Lower leg skin (tissue), 3 donors: ENCODE measurements at regions not wholly inside any gene's neighbourhood (a gene's known extent, or its start where the extent isn't known, plus 50 kb on each side); places are given as distances from the start of the nearest gene placed in this dataset.
"Not testable (repeated sequence)": the region's sequence is repeated elsewhere in the genome, so short reads cannot be mapped to it uniquely, and the experiment has no call there.

ENCODE experiments used
- POLR2A ChIP-seq, 2 donors: fragments of 450-650 bp; IDR thresholded peaks; one replicate each; pipeline ENCODE4 v1.6.1; 2016 to 2017; ENCODE audit warnings: antibody characterized with exemption in 2 of 2, mild to moderate bottlenecking in 1 of 2, moderate library complexity in 1 of 2
- TF ChIP-seq, protein P1 (sequence below), 3 donors: fragments of 450-650 bp; IDR thresholded peaks; one replicate each; pipeline ENCODE4 v1.5.1; 2016; ENCODE audit warnings: antibody characterized with exemption in 3 of 3, mild to moderate bottlenecking in 3 of 3, moderate library complexity in 2 of 3

- TF ChIP-seq, protein P1, sequence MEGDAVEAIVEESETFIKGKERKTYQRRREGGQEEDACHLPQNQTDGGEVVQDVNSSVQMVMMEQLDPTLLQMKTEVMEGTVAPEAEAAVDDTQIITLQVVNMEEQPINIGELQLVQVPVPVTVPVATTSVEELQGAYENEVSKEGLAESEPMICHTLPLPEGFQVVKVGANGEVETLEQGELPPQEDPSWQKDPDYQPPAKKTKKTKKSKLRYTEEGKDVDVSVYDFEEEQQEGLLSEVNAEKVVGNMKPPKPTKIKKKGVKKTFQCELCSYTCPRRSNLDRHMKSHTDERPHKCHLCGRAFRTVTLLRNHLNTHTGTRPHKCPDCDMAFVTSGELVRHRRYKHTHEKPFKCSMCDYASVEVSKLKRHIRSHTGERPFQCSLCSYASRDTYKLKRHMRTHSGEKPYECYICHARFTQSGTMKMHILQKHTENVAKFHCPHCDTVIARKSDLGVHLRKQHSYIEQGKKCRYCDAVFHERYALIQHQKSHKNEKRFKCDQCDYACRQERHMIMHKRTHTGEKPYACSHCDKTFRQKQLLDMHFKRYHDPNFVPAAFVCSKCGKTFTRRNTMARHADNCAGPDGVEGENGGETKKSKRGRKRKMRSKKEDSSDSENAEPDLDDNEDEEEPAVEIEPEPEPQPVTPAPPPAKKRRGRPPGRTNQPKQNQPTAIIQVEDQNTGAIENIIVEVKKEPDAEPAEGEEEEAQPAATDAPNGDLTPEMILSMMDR (IDR thresholded peaks at IDR 0.05): not testable (repeated sequence)
- TF ChIP-seq POLR2A (IDR thresholded peaks at IDR 0.05): not testable (repeated sequence)
These were observed 337.4 kb downstream of the ANAPC1 start for GRCh38 chr2:111546578-111546977.
